A673 (cell line): ENCODE measurements at regions not wholly inside any gene's neighbourhood (a gene's known extent, or its start where the extent isn't known, plus 50 kb on each side); places are given as distances from the start of the nearest gene placed in this dataset.

ENCODE experiments used
- EZH2 ChIP-seq: fragments of 200-600 bp; sonication (generic); IDR thresholded peaks from 2 replicates; pipeline ENCODE4 v1.6.1; 2017; ENCODE audit warnings: borderline replicate concordance, low read depth, mild to moderate bottlenecking, mixed read lengths, antibody characterized with exemption, low read length; ENCODE audit not compliant: poor library complexity, severe bottlenecking
- TF ChIP-seq, protein P1 (sequence below): fragments of 300-800, 200-600 bp; sonication (generic); conservative IDR thresholded peaks from 2 replicates; pipeline ENCODE4 v1.5.1; 2017; ENCODE audit warnings: low read depth, mild to moderate bottlenecking, antibody characterized with exemption, low read length, moderate library complexity, mixed read lengths

DNA sequence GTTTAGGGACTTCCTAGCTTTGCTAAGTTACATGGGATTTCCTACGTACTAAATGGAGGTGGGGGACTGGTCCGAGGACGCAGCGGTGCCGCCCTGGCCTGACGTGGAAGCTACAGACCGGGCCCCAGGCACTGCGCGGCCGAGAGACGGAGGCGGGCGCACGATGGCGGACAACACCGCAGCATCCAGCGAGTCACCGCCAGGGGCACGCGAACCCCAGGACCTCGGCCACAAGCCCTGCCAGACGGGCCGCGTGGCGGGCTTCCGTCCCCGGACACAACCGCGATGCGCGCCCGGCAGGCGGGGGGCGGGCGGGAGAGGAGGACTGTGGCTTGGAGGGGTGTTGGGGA lies 1516.9 kb upstream of the DEFB115 start:
- TF ChIP-seq, protein P1, sequence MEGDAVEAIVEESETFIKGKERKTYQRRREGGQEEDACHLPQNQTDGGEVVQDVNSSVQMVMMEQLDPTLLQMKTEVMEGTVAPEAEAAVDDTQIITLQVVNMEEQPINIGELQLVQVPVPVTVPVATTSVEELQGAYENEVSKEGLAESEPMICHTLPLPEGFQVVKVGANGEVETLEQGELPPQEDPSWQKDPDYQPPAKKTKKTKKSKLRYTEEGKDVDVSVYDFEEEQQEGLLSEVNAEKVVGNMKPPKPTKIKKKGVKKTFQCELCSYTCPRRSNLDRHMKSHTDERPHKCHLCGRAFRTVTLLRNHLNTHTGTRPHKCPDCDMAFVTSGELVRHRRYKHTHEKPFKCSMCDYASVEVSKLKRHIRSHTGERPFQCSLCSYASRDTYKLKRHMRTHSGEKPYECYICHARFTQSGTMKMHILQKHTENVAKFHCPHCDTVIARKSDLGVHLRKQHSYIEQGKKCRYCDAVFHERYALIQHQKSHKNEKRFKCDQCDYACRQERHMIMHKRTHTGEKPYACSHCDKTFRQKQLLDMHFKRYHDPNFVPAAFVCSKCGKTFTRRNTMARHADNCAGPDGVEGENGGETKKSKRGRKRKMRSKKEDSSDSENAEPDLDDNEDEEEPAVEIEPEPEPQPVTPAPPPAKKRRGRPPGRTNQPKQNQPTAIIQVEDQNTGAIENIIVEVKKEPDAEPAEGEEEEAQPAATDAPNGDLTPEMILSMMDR: no peak
- TF ChIP-seq EZH2: no peak
